Calu3 (cell line): ENCODE measurements at regions not wholly inside any gene's neighbourhood (a gene's known extent, or its start where the extent isn't known, plus 50 kb on each side); places are given as distances from the start of the nearest gene placed in this dataset.

ENCODE experiments used
- BruUV-seq: library from RNA; stranded (reverse); fragments of 400-500 nt; replicated peaks from 2 replicates; lab custom pipeline; 2021; lab: Mats Ljungman, UMichigan
- CTCF ChIA-PET: fragments of 300-600 bp; sonication (Branson Sonifier 250); formaldehyde crosslinking; loops from one replicate; lab custom pipeline; 2022; ENCODE audit warnings: antibody characterized with exemption; lab: Charles Lee
- DNase-seq: peaks from one replicate; pipeline ENCODE4 v3.0.0; 2022
- H3K27ac Mint-ChIP-seq: one replicate; pipeline ENCODE4 v1.8.0; 2022; ENCODE audit warnings: mixed read lengths; ENCODE audit not compliant: unreplicated experiment
- H3K27me3 Mint-ChIP-seq: one replicate; pipeline ENCODE4 v1.8.0; 2022; ENCODE audit warnings: mixed read lengths; ENCODE audit not compliant: unreplicated experiment
- H3K36me3 Mint-ChIP-seq: one replicate; pipeline ENCODE4 v1.8.0; 2022; ENCODE audit warnings: mild to moderate bottlenecking, moderate library complexity, mixed read lengths; ENCODE audit not compliant: insufficient read depth, unreplicated experiment
- H3K4me1 Mint-ChIP-seq: one replicate; pipeline ENCODE4 v1.8.0; 2022; ENCODE audit warnings: mild to moderate bottlenecking, low read depth, mixed read lengths; ENCODE audit not compliant: unreplicated experiment
- H3K4me3 Mint-ChIP-seq: one replicate; pipeline ENCODE4 v1.8.0; 2022; ENCODE audit warnings: mild to moderate bottlenecking, low read depth, moderate library complexity, mixed read lengths; ENCODE audit not compliant: unreplicated experiment
- H3K9me3 Mint-ChIP-seq: one replicate; pipeline ENCODE4 v1.8.0; 2022; ENCODE audit warnings: low read depth, mixed read lengths; ENCODE audit not compliant: unreplicated experiment
- CTCF ChIP-seq: fragments of 200-600 bp; IDR thresholded peaks from one replicate; pipeline ENCODE4 v1.8.0; 2022; ENCODE audit warnings: antibody characterized with exemption; ENCODE audit not compliant: unreplicated experiment
- intact Hi-C: fragments of 100-400 bp; cut with micrococcal nuclease; formaldehyde crosslinking; loops from one replicate; pipeline ENCODE4 v1.10.0; 2022; ENCODE audit not compliant: unreplicated experiment

- no peak for TF ChIP-seq CTCF
- H3K36me3 Mint-ChIP-seq: no peaks in the 10 kb centered on the region
- H3K4me1 Mint-ChIP-seq: no peaks in the 10 kb centered on the region
- BruUV-seq: no TSS peak
- no peaks in the 10 kb centered on the region for H3K27me3 Mint-ChIP-seq
- intact Hi-C loops: no loop called here
- DNase-seq: no peak
- CTCF ChIA-PET: no interaction called here
- H3K27ac Mint-ChIP-seq: no peak overlapping the region
- H3K9me3 Mint-ChIP-seq: peaks cover 2% of the 10 kb centered on the region
- H3K4me3 Mint-ChIP-seq: no peak overlapping the region
Measured at GRCh38 chr11:82599836-82600235, 133.8 kb downstream of the FAM181B start.

- DNase-seq: no peak
- intact Hi-C loops: no loop called here
- Mint-ChIP-seq H3K4me3 (no peak overlapping the region), H3K9me3 (peaks cover 10% of the 10 kb centered on the region), H3K36me3 (no peaks in the 10 kb centered on the region), H3K4me1 (no peaks in the 10 kb centered on the region), H3K27ac (no peak overlapping the region), H3K27me3 (no peaks in the 10 kb centered on the region)
- no TSS peak for BruUV-seq
- CTCF ChIA-PET: no interaction called here
- TF ChIP-seq CTCF: no peak
Measured at GRCh38 chr11:82586581-82586980, 147.1 kb downstream of the FAM181B start.

- CTCF ChIA-PET: no interaction called here
- Mint-ChIP-seq H3K9me3 (peaks cover 8% of the 10 kb centered on the region), H3K27ac (no peak overlapping the region), H3K4me3 (no peak overlapping the region), H3K36me3 (no peaks in the 10 kb centered on the region), H3K4me1 (no peaks in the 10 kb centered on the region), H3K27me3 (no peaks in the 10 kb centered on the region)
- DNase-seq: no peak
- BruUV-seq: no TSS peak
- no peak for TF ChIP-seq CTCF
- intact Hi-C loops: no loop called here
Measured at GRCh38 chr11:82577246-82577645, 156.4 kb downstream of the FAM181B start.

GRCh38 chr11:82560836-82561235 is 172.8 kb downstream of the FAM181B start:
- Mint-ChIP-seq H3K27ac (no peak overlapping the region), H3K27me3 (no peaks in the 10 kb centered on the region), H3K9me3 (peaks cover 10% of the 10 kb centered on the region), H3K4me1 (no peaks in the 10 kb centered on the region), H3K4me3 (no peak overlapping the region), H3K36me3 (no peaks in the 10 kb centered on the region)
- CTCF ChIA-PET: no interaction called here
- no peak for TF ChIP-seq CTCF
- DNase-seq: no peak
- no TSS peak for BruUV-seq
- intact Hi-C loops: no loop called here
